Ecto neural progenitor cell (in vitro differentiated cells): ENCODE measurements at regions not wholly inside any gene's neighbourhood (a gene's known extent, or its start where the extent isn't known, plus 50 kb on each side); places are given as distances from the start of the nearest gene placed in this dataset.

Experiments used
- DNase-seq: peaks from one replicate; pipeline ENCODE4 v3.0.0-alpha.2; 2018; ENCODE audit warnings: low spot score

- DNase-seq = no peak
Measured at GRCh38 chr14:98623788-98624415, 648.1 kb downstream of the BCL11B start.

- DNase-seq = no peak
Measured at GRCh38 chr14:98633380-98633779, 638.6 kb downstream of the BCL11B start.

- DNase-seq = no peak
Measured at GRCh38 chr14:98634043-98634820, 637.8 kb downstream of the BCL11B start.

GRCh38 chr14:98638366-98638765 is 633.6 kb downstream of the BCL11B start:
- DNase-seq = no peak

- no peak for DNase-seq
Measured at GRCh38 chr14:98647754-98648153, 624.2 kb downstream of the BCL11B start.

GRCh38 chr14:98651037-98651436 is 621.0 kb downstream of the BCL11B start:
- DNase-seq = no peak

GRCh38 chr14:98665007-98665406 is 607.0 kb downstream of the BCL11B start:
- no peak for DNase-seq

- no peak for DNase-seq
Measured at GRCh38 chr14:98666545-98666944, 605.5 kb downstream of the BCL11B start.

- no peak for DNase-seq
Measured at GRCh38 chr14:98682033-98682432, 590.0 kb downstream of the BCL11B start.

- DNase-seq = no peak
Measured at GRCh38 chr14:98682726-98683125, 589.3 kb downstream of the BCL11B start.

GRCh38 chr14:98684468-98684867 is 587.5 kb downstream of the BCL11B start:
- peak; percentile 10 for DNase-seq

GRCh38 chr14:98685725-98686124 is 586.3 kb downstream of the BCL11B start:
- no peak for DNase-seq

GRCh38 chr14:98688446-98688845 is 583.6 kb downstream of the BCL11B start:
- DNase-seq = peak; percentile 16

- peak; percentile 5 for DNase-seq
Measured at GRCh38 chr14:98689951-98690350, 582.0 kb downstream of the BCL11B start.

GRCh38 chr14:98692832-98693231 is 579.2 kb downstream of the BCL11B start:
- peak; percentile 21 for DNase-seq

- no peak for DNase-seq
Measured at GRCh38 chr14:98694541-98694940, 577.5 kb downstream of the BCL11B start.

GRCh38 chr14:98695809-98696208 is 576.2 kb downstream of the BCL11B start:
- DNase-seq = no peak

GRCh38 chr14:98698341-98698740 is 573.7 kb downstream of the BCL11B start:
- peak; percentile 5 for DNase-seq

- no peak for DNase-seq
Measured at GRCh38 chr14:98700748-98701147, 571.2 kb downstream of the BCL11B start.

- peak; percentile 16 for DNase-seq
Measured at GRCh38 chr14:98701377-98701776, 570.6 kb downstream of the BCL11B start.

GRCh38 chr14:98704441-98704840 is 567.6 kb downstream of the BCL11B start:
- no peak for DNase-seq

- DNase-seq = no peak
Measured at GRCh38 chr14:98705871-98706300, 566.1 kb downstream of the BCL11B start.

GRCh38 chr14:98707522-98707921 is 564.5 kb downstream of the BCL11B start:
- no peak for DNase-seq

GRCh38 chr14:98708555-98708954 is 563.4 kb downstream of the BCL11B start:
- no peak for DNase-seq
